H9 (cell line): ENCODE measurements at regions not wholly inside any gene's neighbourhood (a gene's known extent, or its start where the extent isn't known, plus 50 kb on each side); places are given as distances from the start of the nearest gene placed in this dataset.

Source experiments
- DNase-seq: peaks from one replicate; pipeline ENCODE4 v3.0.0-alpha.2; 2017
- H2AFZ ChIP-seq: one replicate; pipeline ENCODE4 v1.6.1; 2013; ENCODE audit warnings: mild to moderate bottlenecking, low read length, control low read depth, moderate library complexity
- H2AK5ac ChIP-seq: 2 replicates; pipeline ENCODE4 v1.6.1; 2013; ENCODE audit warnings: low read length, control low read depth, mixed read lengths; ENCODE audit not compliant: insufficient read length
- H2BK120ac ChIP-seq: one replicate; pipeline ENCODE4 v1.6.1; 2013; ENCODE audit warnings: low read depth, mild to moderate bottlenecking, low read length, control low read depth, inconsistent platforms; ENCODE audit not compliant: poor library complexity, severe bottlenecking
- H2BK12ac ChIP-seq: 2 replicates; pipeline ENCODE4 v1.6.1; 2013; ENCODE audit warnings: low read length, control low read depth, mixed read lengths, low read depth; ENCODE audit not compliant: insufficient read length
- H2BK15ac ChIP-seq: 2 replicates; pipeline ENCODE4 v1.6.1; 2013; ENCODE audit warnings: low read depth, low read length, control low read depth
- H2BK20ac ChIP-seq: one replicate; pipeline ENCODE4 v1.6.1; 2013; ENCODE audit warnings: low read depth, mild to moderate bottlenecking, low read length, control low read depth, inconsistent platforms; ENCODE audit not compliant: poor library complexity, severe bottlenecking
- H2BK5ac ChIP-seq: 2 replicates; pipeline ENCODE4 v1.6.1; 2013; ENCODE audit warnings: low read length, control low read depth, mixed read lengths; ENCODE audit not compliant: insufficient read length
- H3K14ac ChIP-seq: 2 replicates; pipeline ENCODE4 v1.6.1; 2013; ENCODE audit warnings: low read length, control low read depth; ENCODE audit not compliant: insufficient read depth
- H3K18ac ChIP-seq: 2 replicates; pipeline ENCODE4 v1.6.1; 2013; ENCODE audit warnings: low read depth, mild to moderate bottlenecking, mixed read lengths, low read length, control low read depth; ENCODE audit not compliant: insufficient read length
- H3K23ac ChIP-seq: 2 replicates; pipeline ENCODE4 v1.6.1; 2013; ENCODE audit warnings: low read length, control low read depth, mixed read lengths, low read depth; ENCODE audit not compliant: insufficient read length
- H3K23me2 ChIP-seq: 2 replicates; pipeline ENCODE4 v1.6.1; 2013; ENCODE audit warnings: low read depth, mild to moderate bottlenecking, mixed read lengths, low read length, control low read depth; ENCODE audit not compliant: insufficient read length, poor library complexity, severe bottlenecking
- H3K27ac ChIP-seq: 2 replicates; pipeline ENCODE4 v1.5.1; 2013; ENCODE audit warnings: low read length, control low read depth, mixed read lengths, low read depth; ENCODE audit not compliant: insufficient read length
- H3K27me3 ChIP-seq: 2 replicates; pipeline ENCODE4 v1.6.1; 2013; ENCODE audit warnings: low read length, control low read depth, inconsistent platforms; ENCODE audit not compliant: insufficient read depth
- H3K4ac ChIP-seq: 2 replicates; pipeline ENCODE4 v1.6.1; 2013; ENCODE audit warnings: low read depth, mild to moderate bottlenecking, control low read depth, inconsistent platforms, low read length, moderate library complexity
- H3K4me1 ChIP-seq: 2 replicates; pipeline ENCODE4 v1.6.1; 2013; ENCODE audit warnings: low read length, control low read depth, inconsistent platforms; ENCODE audit not compliant: insufficient read depth
- H3K4me2 ChIP-seq: 2 replicates; pipeline ENCODE4 v1.6.1; 2013; ENCODE audit warnings: low read length, control low read depth, mixed read lengths; ENCODE audit not compliant: insufficient read length, insufficient read depth
- H3K56ac ChIP-seq: 2 replicates; pipeline ENCODE4 v1.6.1; 2013; ENCODE audit warnings: low read depth, mild to moderate bottlenecking, mixed read lengths, low read length, control low read depth; ENCODE audit not compliant: insufficient read length
- H3K79me1 ChIP-seq: 2 replicates; pipeline ENCODE4 v1.6.1; 2013; ENCODE audit warnings: low read depth, mild to moderate bottlenecking, moderate library complexity, low read length, control low read depth, inconsistent platforms; ENCODE audit not compliant: insufficient read depth, poor library complexity, severe bottlenecking
- H3K79me2 ChIP-seq: 2 replicates; pipeline ENCODE4 v1.6.1; 2013; ENCODE audit warnings: low read length, control low read depth, inconsistent platforms; ENCODE audit not compliant: insufficient read depth
- H3K9ac ChIP-seq: 2 replicates; pipeline ENCODE4 v1.6.1; 2013; ENCODE audit warnings: low read length, control low read depth, mixed read lengths; ENCODE audit not compliant: insufficient read length; ENCODE audit errors: extremely low read depth
- H3K9me3 ChIP-seq: one replicate; pipeline ENCODE4 v1.6.1; 2013; ENCODE audit warnings: low read depth, low read length, inconsistent platforms; ENCODE audit not compliant: control insufficient read depth
- H3T11ph ChIP-seq: one replicate; pipeline ENCODE4 v1.6.1; 2013; ENCODE audit warnings: mild to moderate bottlenecking, low read length, control low read depth, inconsistent platforms
- H4K20me1 ChIP-seq: one replicate; pipeline ENCODE4 v1.6.1; 2013; ENCODE audit not compliant: control insufficient read depth, insufficient read length, insufficient read depth
- H4K5ac ChIP-seq: 2 replicates; pipeline ENCODE4 v1.6.1; 2013; ENCODE audit warnings: low read depth, mild to moderate bottlenecking, mixed read lengths, low read length, control low read depth; ENCODE audit not compliant: insufficient read length
- H4K8ac ChIP-seq: replicated peaks from 2 replicates; pipeline ENCODE4 v1.6.1; 2013; ENCODE audit warnings: low read length, control low read depth, mixed read lengths, low read depth; ENCODE audit not compliant: insufficient read length
- H4K91ac ChIP-seq: 2 replicates; pipeline ENCODE4 v1.6.1; 2013; ENCODE audit warnings: low read depth, mild to moderate bottlenecking, moderate library complexity, mixed read lengths, low read length, control low read depth; ENCODE audit not compliant: insufficient read length
- H3K27ac Mint-ChIP-seq, 3 experiments: 2 replicates in 2 of 3; 3 replicates in 1 of 3; pipeline ENCODE4 v1.8.0; 2020 to 2021; ENCODE audit warnings: mixed read lengths in 3 of 3, mild to moderate bottlenecking in 1 of 3, moderate library complexity in 1 of 3
- H3K27me3 Mint-ChIP-seq: 2 replicates; pipeline ENCODE4 v1.8.0; 2021; ENCODE audit warnings: low read depth, mild to moderate bottlenecking, moderate library complexity, mixed read lengths
- H3K36me3 Mint-ChIP-seq, 3 experiments: 2 replicates in 2 of 3; 3 replicates in 1 of 3; pipeline ENCODE4 v1.8.0; 2020 to 2021; ENCODE audit warnings: low read depth in 3 of 3, mixed read lengths in 3 of 3; ENCODE audit not compliant: insufficient read depth in 1 of 3
- H3K4me1 Mint-ChIP-seq, 2 experiments: 2 replicates each; pipeline ENCODE4 v1.8.0; 2020; ENCODE audit warnings: mixed read lengths in 2 of 2
- H3K4me3 Mint-ChIP-seq, 2 experiments: 2 replicates in 1 of 2; 3 replicates in 1 of 2; pipeline ENCODE4 v1.8.0; 2020 to 2021; ENCODE audit warnings: mild to moderate bottlenecking in 2 of 2, mixed read lengths in 2 of 2, moderate library complexity in 1 of 2
- H3K9me3 Mint-ChIP-seq, 2 experiments: 2 replicates in 1 of 2; 3 replicates in 1 of 2; pipeline ENCODE4 v1.8.0; 2020; ENCODE audit warnings: mild to moderate bottlenecking in 2 of 2, mixed read lengths in 2 of 2, moderate library complexity in 1 of 2
- WGBS: extraction: QIAGEN DNeasy Blood & Tissue Kit; methylation state at CpG from one replicate; pipeline ENCODE4 v1.1.7; 2013; ENCODE audit warnings: missing lambda C conversion rate, low lambda C conversion rate, mixed read lengths; ENCODE audit not compliant: insufficient read length; ENCODE audit errors: extremely low coverage; 5-methylcytosine and 5-hydroxymethylcytosine counted together
- TF ChIP-seq, protein P1 (sequence below): fragments of 200-600 bp; sonication (generic); conservative IDR thresholded peaks from 3 replicates; pipeline ENCODE4 v1.8.0; 2021; ENCODE audit warnings: antibody characterized with exemption, mild to moderate bottlenecking

DNA sequence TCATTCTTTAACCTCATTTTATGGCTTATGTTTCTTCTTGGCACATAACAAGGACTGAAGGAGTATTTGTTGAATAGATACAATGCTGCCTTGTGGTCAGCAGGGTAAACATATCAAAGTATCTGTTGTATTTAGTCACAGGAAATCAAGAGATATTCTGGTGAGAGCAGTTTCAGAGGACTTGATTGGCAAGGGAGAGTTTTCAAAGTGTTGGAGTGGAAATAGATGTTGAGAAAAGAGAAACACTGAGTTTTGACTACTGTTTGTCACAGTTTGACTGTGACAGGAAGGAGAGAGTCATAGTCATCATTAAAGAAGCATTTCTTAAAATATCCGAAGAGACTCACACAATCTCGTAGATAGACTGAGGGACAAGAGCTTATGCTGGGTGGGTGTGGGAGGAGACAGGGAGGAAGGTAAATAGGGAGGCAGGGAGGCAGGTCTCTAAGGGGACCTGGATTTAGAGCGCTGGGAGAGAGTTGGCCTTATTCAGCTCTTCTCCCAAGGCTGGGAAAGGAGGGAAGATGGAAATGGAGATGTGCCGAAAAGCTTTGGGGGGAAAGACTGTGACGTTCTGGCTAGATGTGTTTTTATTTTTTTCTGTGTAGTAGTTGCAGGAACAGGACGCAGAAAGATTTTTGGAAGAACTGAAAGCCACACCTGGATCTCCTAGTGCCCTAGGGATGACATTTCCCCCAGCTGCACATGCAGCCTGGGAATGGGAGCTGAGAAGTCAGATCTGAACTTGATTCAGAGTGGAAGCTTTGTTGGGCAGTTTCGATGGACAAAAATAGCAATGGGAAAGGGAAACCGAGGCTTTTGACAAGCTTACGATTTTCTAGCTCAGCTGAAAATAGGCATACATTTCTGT is 65.0 kb upstream of the IFNGR1 start:
- Histone ChIP-seq H3K23me2 (no peaks in the 10 kb centered on the region), H2BK12ac (no peak overlapping the region), H3K9me3 (no peaks in the 10 kb centered on the region), H3K56ac (no peak overlapping the region), H2BK120ac (no peak overlapping the region), H3K14ac (no peak overlapping the region), H3K18ac (no peak overlapping the region), H3K4me1 (no peaks in the 10 kb centered on the region), H2BK20ac (no peak overlapping the region), H2BK15ac (no peak overlapping the region), H3K4me2 (no peak overlapping the region), H3K27ac (no peak overlapping the region), H4K8ac (no peak overlapping the region), H4K5ac (no peak overlapping the region), H2BK5ac (no peak overlapping the region), H2AK5ac (no peak overlapping the region), H3T11ph (no peak overlapping the region), H3K9ac (no peak overlapping the region), H2AFZ (no peak overlapping the region), H4K91ac (no peak overlapping the region), H3K23ac (no peak overlapping the region), H3K27me3 (no peaks in the 10 kb centered on the region; the same call in 1 of the 2 replicates), H4K20me1 (no peaks in the 10 kb centered on the region), H3K79me1 (no peaks in the 10 kb centered on the region), H3K79me2 (no peaks in the 10 kb centered on the region), H3K4ac (no peak overlapping the region)
- H3K36me3 Mint-ChIP-seq: peaks cover 0 to 3% (median 0%) of the 10 kb centered on the region in 3 experiments; a peak in 1 of 7 replicates
- whole genome bisulfite sequencing: no CpG with 5 or more reads among the region's 9 CpGs
- H3K9me3 Mint-ChIP-seq: 0 out of 5 replicates have a peak, but pooled peaks cover 0 to 2% of the 10 kb centered on the region in 2 experiments
- no peak overlapping the region for H3K27ac Mint-ChIP-seq
- TF ChIP-seq, protein P1, sequence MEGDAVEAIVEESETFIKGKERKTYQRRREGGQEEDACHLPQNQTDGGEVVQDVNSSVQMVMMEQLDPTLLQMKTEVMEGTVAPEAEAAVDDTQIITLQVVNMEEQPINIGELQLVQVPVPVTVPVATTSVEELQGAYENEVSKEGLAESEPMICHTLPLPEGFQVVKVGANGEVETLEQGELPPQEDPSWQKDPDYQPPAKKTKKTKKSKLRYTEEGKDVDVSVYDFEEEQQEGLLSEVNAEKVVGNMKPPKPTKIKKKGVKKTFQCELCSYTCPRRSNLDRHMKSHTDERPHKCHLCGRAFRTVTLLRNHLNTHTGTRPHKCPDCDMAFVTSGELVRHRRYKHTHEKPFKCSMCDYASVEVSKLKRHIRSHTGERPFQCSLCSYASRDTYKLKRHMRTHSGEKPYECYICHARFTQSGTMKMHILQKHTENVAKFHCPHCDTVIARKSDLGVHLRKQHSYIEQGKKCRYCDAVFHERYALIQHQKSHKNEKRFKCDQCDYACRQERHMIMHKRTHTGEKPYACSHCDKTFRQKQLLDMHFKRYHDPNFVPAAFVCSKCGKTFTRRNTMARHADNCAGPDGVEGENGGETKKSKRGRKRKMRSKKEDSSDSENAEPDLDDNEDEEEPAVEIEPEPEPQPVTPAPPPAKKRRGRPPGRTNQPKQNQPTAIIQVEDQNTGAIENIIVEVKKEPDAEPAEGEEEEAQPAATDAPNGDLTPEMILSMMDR: no peak
- peaks cover 38% of the 10 kb centered on the region for H3K27me3 Mint-ChIP-seq
- peaks cover 0 to 3% of the 10 kb centered on the region in 2 experiments; a peak in 1 of 4 replicates for H3K4me1 Mint-ChIP-seq
- no peak overlapping the region for H3K4me3 Mint-ChIP-seq
- no peak for DNase-seq
